ENCODE measurements at regions not wholly inside any gene's neighbourhood (a gene's known extent, or its start where the extent isn't known, plus 50 kb on each side); places are given as distances from the start of the nearest gene placed in this dataset.

DNA sequence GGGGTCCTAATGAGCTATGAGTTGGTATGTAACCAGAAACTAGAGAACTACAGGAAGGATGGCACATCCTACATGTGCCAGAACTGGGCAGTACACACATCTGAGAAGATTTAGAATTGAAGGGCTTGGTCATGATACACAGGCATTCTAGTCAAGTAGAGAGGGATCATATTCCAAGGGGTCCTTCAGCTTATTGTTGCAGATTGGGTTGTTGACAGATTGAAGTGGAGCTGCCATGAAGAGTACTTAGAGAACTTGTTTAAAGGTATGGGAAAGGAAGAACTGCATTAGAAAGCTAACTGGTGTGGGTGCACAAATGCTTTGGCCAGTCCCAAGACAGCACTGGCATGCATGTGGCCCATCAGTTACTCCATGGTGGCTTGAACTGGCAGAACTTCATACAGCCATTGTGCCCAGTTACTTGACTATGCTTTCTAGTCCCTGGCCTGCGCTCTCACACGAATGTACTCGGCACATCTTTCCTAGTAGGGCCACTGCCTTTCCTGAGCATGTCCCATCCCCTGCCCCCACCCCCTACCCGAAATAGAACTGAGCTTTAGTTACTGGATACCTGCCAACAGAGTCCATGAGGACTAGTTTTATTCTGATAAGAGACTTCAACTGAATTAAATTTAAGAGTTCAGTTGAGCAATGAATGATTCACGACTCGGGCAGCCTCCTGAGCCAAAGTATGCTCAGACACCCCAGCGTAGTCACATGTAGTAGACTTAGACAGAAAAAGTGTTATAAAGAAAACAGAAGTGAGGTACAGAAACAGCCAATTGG lies 64.0 kb downstream of the CCNG2 start:
- intact Hi-C loops (cut with DNase I): no loop called here
- H3K27ac ChIP-seq: no peak overlapping the region
- no peak overlapping the region for H3K4me3 ChIP-seq
- peak in 1 of 4 donors; percentile 9 for DNase-seq
- H3K27me3 ChIP-seq: no peaks in the 10 kb centered on the region
- H3K9me3 ChIP-seq: no peaks in the 10 kb centered on the region
- no peaks in the 10 kb centered on the region for H3K36me3 ChIP-seq (replicated peaks in 1 of 2; ENCODE audit: insufficient read depth in 1 of 2, low read depth in 2 of 2)
- no peak for ATAC-seq
- H3K4me1 ChIP-seq: no peaks in the 10 kb centered on the region
- 66 to 77% methylated on average over 7 of the region's 7 CpGs for WGBS, 2 donors
- no peak for TF ChIP-seq POLR2A (IDR thresholded peaks at IDR 0.05)
- TF ChIP-seq, protein P1, sequence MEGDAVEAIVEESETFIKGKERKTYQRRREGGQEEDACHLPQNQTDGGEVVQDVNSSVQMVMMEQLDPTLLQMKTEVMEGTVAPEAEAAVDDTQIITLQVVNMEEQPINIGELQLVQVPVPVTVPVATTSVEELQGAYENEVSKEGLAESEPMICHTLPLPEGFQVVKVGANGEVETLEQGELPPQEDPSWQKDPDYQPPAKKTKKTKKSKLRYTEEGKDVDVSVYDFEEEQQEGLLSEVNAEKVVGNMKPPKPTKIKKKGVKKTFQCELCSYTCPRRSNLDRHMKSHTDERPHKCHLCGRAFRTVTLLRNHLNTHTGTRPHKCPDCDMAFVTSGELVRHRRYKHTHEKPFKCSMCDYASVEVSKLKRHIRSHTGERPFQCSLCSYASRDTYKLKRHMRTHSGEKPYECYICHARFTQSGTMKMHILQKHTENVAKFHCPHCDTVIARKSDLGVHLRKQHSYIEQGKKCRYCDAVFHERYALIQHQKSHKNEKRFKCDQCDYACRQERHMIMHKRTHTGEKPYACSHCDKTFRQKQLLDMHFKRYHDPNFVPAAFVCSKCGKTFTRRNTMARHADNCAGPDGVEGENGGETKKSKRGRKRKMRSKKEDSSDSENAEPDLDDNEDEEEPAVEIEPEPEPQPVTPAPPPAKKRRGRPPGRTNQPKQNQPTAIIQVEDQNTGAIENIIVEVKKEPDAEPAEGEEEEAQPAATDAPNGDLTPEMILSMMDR (IDR thresholded peaks at IDR 0.05): no peak

DNA sequence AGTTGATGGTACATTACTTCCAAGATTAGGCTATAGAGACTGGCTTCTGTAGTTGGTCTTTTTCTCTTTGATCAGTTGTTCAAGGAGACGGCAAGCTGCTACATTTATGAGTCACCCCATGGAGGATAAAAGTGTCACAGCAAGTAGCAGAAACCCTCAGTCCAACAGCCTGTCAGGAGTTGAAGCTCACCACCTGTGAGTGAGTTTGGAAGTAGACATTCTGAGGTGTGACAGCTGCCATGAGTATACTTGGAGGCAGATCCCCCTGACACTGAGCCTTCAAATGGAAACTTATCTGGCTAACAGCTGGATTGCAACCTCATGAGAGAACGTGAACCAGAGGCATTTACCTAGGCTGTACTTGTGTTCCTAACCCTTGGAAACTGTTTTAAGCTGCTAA lies 68.0 kb downstream of the CCNG2 start:
- no peaks in the 10 kb centered on the region for H3K4me1 ChIP-seq
- no peaks in the 10 kb centered on the region for H3K36me3 ChIP-seq (replicated peaks in 1 of 2; ENCODE audit: insufficient read depth in 1 of 2, low read depth in 2 of 2)
- ATAC-seq (no peak), DNase-seq (no peak)
- peaks cover 0 to 10% (median 0%) of the 10 kb centered on the region in 3 donors for H3K9me3 ChIP-seq
- 53 to 62% methylated on average over 2 of the region's 2 CpGs for WGBS, 2 donors
- intact Hi-C loops (cut with DNase I): no loop called here
- H3K4me3 ChIP-seq: no peak overlapping the region
- no peak overlapping the region for H3K27ac ChIP-seq
- H3K27me3 ChIP-seq: no peaks in the 10 kb centered on the region
- no peak for TF ChIP-seq POLR2A (IDR thresholded peaks at IDR 0.05)
- TF ChIP-seq, protein P1 (IDR thresholded peaks at IDR 0.05): no peak

DNA sequence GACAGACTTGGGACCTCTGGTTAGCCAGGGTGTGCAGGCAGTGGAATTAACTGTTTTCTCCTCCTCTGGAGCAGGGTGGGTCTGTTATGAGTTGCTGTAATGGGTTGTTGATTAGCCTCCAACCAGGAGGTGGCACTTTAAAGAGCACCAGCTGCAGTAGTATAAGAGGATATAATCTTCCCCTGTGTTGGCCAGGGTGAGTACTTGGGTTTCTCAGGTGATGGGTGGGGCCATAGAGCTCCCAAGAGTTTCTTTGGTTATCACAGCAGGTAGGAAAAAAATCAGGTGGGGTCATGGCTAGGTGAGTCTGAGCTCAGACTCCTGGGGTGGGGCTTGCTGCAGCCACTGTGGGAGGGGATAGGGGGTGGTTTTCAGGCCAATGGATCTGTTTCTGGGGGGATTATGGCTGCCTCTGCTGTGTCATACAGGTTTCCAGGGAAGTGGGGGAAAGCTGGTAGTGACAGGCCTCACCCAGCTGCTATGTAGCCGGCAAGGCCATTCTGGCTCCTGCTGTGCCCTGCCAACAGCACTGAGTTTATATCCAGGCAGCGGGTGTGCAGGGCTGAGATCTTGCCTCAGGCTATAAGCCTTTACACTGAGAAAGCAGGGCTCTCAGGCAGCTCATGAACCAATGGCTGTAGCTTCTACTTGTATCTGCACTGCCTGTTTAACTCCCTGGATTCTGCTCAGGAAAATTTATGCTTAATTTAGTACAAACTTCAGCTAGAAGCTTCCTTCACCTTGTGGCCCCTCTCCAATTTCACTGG lies 70.1 kb downstream of the CCNG2 start:
- no peak for TF ChIP-seq POLR2A (IDR thresholded peaks at IDR 0.05)
- TF ChIP-seq, protein P1 (IDR thresholded peaks at IDR 0.05): no peak
- H3K27ac ChIP-seq: no peak overlapping the region
- DNase-seq: no peak
- H3K4me1 ChIP-seq: no peaks in the 10 kb centered on the region
- H3K9me3 ChIP-seq: peaks cover 0 to 10% (median 0%) of the 10 kb centered on the region in 3 donors
- ATAC-seq: no peak
- no peaks in the 10 kb centered on the region for H3K36me3 ChIP-seq (replicated peaks in 1 of 2; ENCODE audit: insufficient read depth in 1 of 2, low read depth in 2 of 2)
- intact Hi-C loops (cut with DNase I): no loop called here
- H3K4me3 ChIP-seq: no peak overlapping the region
- WGBS, 2 donors: 93 to 94% methylated on average over 2 of the region's 2 CpGs
- H3K27me3 ChIP-seq: no peaks in the 10 kb centered on the region

DNA sequence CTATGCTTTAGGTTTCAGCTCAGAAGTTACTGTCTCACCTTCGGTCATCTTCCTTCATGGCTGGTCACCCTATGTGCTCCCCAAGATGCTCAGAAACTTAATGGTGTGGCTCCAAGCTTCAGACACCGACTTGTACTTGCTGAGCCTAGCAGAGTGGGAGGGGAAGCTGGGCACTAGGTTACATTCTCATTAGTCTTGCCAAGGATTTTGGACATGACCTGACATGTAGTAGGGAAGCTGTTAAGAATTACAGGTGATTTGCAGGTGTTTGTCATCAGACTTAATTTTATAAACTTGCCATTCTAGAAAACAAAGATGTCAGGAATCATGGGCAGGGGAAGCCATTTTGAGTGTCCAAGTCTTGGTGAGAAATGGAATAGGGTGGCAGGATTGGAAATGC lies 72.4 kb downstream of the CCNG2 start:
- DNase-seq: no peak
- no peak overlapping the region for H3K4me3 ChIP-seq
- H3K4me1 ChIP-seq: no peaks in the 10 kb centered on the region
- H3K27ac ChIP-seq: no peak overlapping the region
- ATAC-seq: no peak
- intact Hi-C loops (cut with DNase I): no loop called here
- WGBS, 2 donors: 86 to 100% methylated on average over 2 of the region's 2 CpGs
- TF ChIP-seq POLR2A (IDR thresholded peaks at IDR 0.05): no peak
- TF ChIP-seq, protein P1 (IDR thresholded peaks at IDR 0.05): no peak
- peaks cover 0 to 10% (median 0%) of the 10 kb centered on the region in 3 donors for H3K9me3 ChIP-seq
- no peaks in the 10 kb centered on the region for H3K27me3 ChIP-seq
- H3K36me3 ChIP-seq (replicated peaks in 1 of 2; ENCODE audit: insufficient read depth in 1 of 2, low read depth in 2 of 2): no peaks in the 10 kb centered on the region
